ENCODE measurements at regions not wholly inside any gene's neighbourhood (a gene's known extent, or its start where the extent isn't known, plus 50 kb on each side); places are given as distances from the start of the nearest gene placed in this dataset.

- DNase-seq: peak; percentile 33
Measured at GRCh38 chr4:176902710-176903323, 110.1 kb upstream of the VEGFC start.

DNA sequence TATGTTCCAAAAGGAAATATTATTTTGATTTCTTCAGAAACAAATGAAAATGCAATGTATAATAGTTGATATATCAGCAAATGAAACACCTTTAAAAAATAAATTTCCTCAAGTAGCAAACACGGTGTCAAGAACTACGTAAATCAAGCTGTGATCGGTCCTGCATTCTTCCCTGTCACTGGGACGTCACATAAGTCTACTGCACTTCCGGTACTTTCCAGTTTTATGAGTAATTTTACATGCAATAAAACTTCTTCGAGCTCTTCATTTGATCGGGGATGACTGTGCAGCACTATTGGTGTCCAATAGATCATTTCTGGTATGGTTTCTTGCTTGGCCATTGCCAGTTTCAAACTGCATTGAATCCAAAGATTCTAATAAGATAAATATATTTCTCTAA, 114.0 kb upstream of the VEGFC start:
- no peak for DNase-seq

DNA sequence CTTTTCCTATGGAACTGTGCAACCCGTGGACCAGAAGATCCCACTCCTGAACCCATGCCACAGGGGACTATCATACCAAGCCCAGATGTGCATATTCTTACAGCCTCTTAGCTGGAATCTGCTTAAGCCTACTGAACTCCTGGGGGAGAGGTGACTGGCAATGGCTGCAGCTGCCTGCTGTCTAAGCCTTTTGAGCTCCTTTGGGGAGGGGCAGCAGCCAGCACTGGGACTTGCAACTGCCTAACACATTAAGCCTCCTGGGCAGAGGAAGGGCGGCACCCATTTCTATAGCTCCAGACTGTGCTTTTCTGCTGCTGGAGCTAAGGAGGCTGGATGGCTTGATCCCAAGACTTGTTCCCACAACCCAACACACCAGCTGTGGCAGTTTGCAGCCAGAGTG, 117.9 kb upstream of the VEGFC start:
- DNase-seq: no peak

DNA sequence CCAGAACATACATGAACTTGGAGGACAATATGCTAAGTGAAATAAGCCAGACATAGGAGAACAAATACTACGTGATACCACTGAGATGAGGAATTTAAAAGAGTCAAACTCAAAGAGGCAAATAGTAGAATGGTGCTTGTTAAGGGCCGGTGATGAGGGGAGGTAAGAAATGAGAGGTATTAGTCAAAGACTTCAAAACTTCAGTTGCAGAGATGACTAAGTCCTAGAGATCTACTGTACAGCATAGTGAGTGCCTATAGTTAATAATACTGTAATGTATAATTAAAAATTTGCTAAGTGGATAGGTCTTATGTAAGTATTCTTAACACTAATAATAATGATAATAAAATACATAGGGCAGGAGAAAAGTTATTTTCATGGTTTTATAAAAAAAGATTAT, 126.9 kb upstream of the VEGFC start:
- DNase-seq: no peak

DNA sequence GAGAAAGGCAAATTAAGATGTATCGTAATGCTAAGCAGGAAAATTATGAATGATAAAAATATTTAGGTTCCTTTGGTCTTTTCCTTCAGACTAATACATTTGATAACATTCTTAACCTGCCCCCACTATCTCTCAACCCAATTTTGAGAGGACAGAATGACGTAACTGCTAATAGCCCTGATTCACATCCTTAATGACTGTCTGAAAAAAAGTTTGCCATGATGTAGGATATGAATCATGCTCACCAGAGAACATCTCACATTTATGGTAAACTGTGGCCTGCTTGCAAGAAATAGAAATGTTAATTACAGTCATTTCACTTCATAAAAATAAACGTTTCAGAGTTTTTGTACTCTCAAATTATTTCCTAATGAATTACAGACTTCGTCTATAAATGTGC, 128.0 kb upstream of the VEGFC start:
- no peak for DNase-seq

DNA sequence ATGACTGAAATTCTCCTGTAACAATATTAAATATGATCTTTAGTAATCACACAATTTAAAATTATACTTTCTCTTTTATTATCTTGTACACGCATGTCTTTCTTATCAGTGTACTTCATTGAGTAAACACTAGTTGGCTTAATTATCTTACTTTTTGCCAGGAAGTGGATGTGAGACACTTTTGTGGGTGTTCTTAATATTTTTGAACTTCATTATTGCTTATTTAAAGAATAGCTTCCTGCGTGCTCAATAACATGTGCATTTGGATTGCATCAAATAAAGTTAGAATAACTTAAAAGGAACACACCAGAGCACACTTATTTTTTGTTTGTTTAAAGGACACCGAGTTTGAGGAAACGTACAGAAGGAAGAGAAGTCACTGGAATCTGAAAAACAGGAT, 128.5 kb upstream of the VEGFC start:
- peak; percentile 13 for DNase-seq

DNA sequence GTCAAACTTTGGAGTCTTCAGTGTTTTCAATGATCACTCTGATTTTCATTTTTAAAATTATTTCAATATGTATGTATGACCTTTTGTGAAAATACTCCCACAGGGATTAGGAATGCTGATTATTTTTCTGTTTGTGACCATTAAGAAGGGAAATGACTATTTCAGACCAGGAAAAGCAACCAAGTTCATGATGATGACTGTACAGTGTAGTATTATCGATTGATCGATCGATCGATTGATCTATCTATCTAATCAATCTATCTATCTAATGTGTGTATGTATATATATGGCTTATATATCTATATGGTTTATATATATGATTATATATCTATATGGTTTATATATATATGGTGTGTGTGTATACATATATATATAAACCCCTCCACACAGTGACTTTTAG, 131.5 kb upstream of the VEGFC start:
- no peak for DNase-seq

DNA sequence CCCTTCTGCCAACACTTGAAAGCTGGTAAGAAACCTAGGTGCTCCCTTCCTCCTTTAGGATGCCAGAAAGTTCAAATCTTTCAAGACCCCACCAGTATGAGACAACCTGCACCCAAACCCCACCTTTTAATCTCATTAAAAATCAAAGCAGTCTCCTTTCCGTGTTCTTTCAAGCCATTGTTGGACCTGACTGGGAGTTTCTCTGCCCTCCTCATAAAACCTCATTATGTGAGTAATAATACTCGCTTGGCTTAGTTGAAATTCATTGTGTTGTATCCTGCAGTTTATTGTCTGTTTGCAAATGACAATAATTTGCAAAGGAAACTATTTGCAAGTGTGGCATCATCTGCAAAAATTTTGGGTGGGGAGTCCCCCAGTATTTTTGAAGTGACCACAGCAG, 133.2 kb upstream of the VEGFC start:
- DNase-seq: no peak

- DNase-seq: no peak
Measured at GRCh38 chr4:176927117-176927516, 134.4 kb upstream of the VEGFC start.

- no peak for DNase-seq
Measured at GRCh38 chr4:176927664-176928063, 134.9 kb upstream of the VEGFC start.

GRCh38 chr4:176939445-176939844, 146.7 kb upstream of the VEGFC start:
- peak; percentile 2 for DNase-seq

- DNase-seq: no peak
Measured at GRCh38 chr4:176945334-176945733, 152.6 kb upstream of the VEGFC start.

- DNase-seq: no peak
Measured at GRCh38 chr4:176949029-176949428, 156.3 kb upstream of the VEGFC start.

DNA sequence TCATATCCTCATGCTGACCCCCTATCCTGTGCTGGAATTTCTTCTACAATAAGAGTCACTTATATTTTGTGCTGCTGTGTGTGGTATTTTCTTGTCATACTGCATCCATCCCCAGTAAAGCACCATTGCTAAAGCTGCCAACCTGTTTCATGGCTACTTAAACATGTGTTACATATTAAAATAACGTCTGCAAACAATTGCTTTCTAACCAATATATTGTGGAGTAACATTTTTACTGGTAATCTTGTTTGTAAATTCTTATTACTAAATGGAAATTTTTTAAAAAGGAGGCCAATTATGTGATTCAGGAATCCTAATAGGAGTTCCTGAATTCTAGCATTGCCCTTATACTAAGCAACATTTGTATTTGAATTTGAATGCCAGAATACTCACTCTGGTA, 160.3 kb upstream of the VEGFC start:
- DNase-seq: no peak

- no peak for DNase-seq
Measured at GRCh38 chr4:176957353-176958118, 164.8 kb upstream of the VEGFC start.

GRCh38 chr4:176959980-176960379, 167.3 kb upstream of the VEGFC start:
- no peak for DNase-seq

DNA sequence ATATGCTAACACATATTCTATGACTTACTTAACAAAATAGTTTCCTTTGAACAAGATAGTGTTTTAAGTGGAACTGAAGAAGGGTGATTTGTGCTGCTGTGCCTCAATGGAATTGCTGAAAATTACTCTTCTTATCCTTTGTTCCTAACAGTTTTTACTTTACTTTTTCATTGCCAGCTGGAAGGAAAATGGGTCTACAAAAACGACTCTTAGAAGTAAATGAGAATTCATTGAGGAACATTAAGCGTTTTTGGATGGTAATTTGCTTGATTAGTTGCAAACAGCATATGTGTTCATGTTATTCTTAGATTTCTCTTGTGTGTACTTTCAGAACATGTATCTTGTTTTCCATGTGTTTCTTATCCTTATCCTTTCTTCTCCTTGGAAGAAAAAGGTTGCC, 170.4 kb upstream of the VEGFC start:
- no peak for DNase-seq

- peak; percentile 82 for DNase-seq
Measured at GRCh38 chr4:176964116-176964691, 171.5 kb upstream of the VEGFC start.

DNA sequence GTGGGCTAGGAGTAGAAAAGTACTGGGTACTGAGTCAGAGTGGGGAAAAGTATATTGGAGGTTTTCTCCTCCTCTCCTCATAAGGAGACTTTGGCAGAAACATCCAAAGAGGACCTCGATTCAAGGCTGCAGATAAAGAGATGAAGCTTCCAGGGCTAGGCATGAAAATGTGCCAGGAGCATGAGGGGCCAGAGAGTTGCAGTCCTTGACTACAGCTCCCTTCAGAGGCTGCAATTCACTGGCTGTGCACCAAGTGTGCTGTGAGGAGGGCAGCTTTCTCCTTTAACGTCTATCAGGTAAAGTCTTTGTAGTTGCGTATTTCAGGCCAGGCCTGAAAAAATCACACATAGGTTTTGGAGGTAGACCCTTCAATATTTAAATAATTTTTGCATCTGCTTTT, 174.9 kb upstream of the VEGFC start:
- no peak for DNase-seq

DNA sequence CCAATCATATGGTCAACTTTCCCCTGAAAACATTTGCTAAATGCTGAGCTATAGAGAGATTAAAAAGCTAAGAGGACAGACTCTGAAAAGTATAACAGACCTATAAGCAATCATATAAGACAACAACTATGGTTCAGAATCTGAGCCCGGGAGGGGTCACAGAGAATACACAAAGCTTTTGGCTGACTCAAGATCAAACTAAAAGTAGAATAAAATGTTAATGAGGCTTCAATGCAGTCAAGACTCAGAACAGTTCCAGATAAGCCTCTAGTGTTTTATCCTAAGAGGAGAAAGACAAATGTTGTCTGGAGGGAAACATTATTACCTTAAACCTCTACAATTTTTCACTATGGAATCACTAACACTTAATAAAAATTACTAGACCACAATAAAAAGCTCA, 175.4 kb upstream of the VEGFC start:
- no peak for DNase-seq

- DNase-seq: no peak
Measured at GRCh38 chr4:176969011-176969410, 176.3 kb upstream of the VEGFC start.

DNA sequence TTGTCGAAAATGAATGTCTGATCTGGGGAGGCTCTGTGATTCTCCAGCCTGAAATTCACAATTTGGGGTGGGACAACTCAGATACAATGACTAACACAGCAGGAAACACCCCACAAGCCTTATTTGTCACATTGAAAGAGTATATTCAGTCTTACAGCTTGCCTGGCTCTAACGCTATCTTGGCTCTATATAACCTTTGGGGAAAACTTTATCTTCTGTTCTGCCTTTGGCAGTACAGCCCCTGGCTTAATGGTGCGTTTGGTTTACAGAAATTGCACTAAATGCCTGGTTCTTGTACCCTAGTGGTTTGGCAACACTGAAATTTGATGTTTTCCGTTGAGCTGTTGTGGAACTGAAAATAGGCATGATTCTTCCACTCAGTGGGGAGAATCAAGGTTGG, 178.1 kb upstream of the VEGFC start:
- no peak for DNase-seq

GRCh38 chr4:176971576-176972115, 178.9 kb upstream of the VEGFC start:
- DNase-seq: no peak

- no peak for DNase-seq
Measured at GRCh38 chr4:176979416-176979815, 186.7 kb upstream of the VEGFC start.

Measured in hematopoietic multipotent progenitor cell treated with erythropoietin and hydrocortisone succinate and interleukin-3 and kit ligand, for 4 days (in vitro differentiated cells).